22Rv1 (cell line): ENCODE measurements at regions not wholly inside any gene's neighbourhood (a gene's known extent, or its start where the extent isn't known, plus 50 kb on each side); places are given as distances from the start of the nearest gene placed in this dataset.

Experiments used
- H3K27ac ChIP-seq: fragments of 450-650 bp; 2 replicates; pipeline ENCODE4 v1.5.1; 2017
- ZFX ChIP-seq: fragments of 450-650 bp; IDR thresholded peaks from 2 replicates; pipeline ENCODE4 v1.6.1; 2017; ENCODE audit warnings: antibody characterized with exemption, borderline replicate concordance
- TF ChIP-seq, protein P1 (sequence below): fragments of 450-650 bp; IDR thresholded peaks from 2 replicates; pipeline ENCODE4 v1.5.1; 2017; ENCODE audit warnings: mild to moderate bottlenecking

DNA sequence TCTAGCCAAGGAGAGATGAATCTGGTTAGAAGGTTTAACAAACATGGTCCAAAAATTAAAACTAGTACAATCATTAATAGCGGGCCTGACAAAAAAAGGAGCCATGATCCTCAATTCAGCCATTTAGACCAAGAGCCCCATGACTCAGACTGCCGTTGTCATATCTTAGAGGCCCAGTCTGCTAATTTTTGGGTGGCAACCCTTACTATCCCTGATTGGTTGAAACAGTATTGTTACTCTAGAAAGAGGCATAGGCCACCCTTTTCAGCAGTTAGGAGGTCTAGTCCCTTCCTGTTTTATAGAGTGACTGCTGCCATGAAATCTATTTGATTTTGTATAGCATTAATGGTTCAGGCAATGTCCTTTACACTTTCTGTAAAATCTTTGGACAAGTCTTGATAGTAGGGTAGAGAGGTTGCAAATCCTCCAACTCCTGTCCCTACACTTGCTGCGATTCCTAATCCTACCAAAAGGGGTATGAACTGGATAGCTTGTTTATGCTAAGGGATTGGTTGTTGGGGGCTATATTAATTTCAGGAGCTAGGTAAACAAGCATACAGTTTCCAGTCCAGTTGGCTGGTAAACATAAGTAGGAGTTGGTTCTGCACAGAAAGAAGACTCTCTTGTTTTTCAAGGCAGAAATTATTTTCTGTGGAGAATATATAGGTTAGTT, 1056.3 kb upstream of the CNTN5 start:
- TF ChIP-seq, protein P1, sequence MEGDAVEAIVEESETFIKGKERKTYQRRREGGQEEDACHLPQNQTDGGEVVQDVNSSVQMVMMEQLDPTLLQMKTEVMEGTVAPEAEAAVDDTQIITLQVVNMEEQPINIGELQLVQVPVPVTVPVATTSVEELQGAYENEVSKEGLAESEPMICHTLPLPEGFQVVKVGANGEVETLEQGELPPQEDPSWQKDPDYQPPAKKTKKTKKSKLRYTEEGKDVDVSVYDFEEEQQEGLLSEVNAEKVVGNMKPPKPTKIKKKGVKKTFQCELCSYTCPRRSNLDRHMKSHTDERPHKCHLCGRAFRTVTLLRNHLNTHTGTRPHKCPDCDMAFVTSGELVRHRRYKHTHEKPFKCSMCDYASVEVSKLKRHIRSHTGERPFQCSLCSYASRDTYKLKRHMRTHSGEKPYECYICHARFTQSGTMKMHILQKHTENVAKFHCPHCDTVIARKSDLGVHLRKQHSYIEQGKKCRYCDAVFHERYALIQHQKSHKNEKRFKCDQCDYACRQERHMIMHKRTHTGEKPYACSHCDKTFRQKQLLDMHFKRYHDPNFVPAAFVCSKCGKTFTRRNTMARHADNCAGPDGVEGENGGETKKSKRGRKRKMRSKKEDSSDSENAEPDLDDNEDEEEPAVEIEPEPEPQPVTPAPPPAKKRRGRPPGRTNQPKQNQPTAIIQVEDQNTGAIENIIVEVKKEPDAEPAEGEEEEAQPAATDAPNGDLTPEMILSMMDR = no peak
- no peak for TF ChIP-seq ZFX
- no peak overlapping the region for H3K27ac ChIP-seq

DNA sequence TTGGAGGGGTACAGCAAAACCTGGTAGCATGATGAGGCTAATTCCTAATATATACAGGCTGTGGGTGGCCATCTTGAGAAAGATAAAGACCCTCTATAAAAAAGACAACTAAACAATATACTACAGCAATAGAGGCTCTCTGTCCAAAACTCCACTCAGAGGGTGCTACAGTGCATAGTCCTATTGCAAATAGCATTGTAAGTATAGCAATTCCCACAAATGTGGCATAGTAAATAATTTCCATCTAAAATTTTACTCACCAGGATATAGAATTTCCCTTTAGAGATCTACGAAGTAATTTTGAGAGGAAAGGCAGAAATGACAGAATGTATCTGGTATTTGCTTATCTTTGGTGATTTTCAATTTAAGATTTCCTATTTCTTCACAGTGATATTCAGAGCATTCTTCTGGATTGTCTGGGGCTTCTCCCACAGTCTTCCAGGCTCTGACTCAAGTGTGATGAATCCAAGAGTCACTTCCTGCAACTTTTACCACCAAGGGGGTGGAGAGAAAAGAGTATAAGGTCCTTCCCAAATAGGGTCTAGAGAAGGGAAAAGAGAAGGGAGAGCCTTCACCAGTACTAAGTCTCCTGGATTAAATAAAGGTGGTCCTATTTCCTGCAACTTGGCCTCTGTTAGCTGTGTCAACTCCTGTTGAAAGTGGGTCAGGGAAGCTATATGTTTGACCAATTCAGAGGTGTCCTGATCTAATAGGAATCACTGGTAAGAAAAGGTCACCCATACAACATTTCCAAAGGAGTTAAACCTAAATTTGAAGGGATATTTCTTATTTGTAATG, 1054.7 kb upstream of the CNTN5 start:
- TF ChIP-seq ZFX = no peak
- TF ChIP-seq, protein P1 = no peak
- no peak overlapping the region for H3K27ac ChIP-seq

DNA sequence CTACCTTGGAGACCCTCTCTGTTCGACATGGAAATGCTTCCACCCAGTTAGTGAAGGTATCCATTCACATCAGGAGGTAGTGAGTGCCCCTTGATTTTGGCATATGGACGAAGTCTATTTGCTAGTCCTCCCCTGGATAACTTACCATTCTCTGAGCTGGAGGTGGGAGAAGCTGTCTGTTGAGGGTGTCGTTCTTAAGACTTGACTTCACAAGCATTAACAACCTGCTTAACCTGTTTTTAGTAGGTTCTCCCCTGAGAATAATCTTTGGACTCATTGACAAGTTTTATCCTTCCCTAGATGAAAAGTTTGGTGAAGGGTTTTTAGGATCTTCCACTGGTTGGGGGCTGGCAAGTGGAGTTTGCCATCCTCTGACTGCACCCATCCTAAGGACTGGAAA, 1053.8 kb upstream of the CNTN5 start:
- H3K27ac ChIP-seq = no peak overlapping the region
- TF ChIP-seq, protein P1 = no peak
- no peak for TF ChIP-seq ZFX

DNA sequence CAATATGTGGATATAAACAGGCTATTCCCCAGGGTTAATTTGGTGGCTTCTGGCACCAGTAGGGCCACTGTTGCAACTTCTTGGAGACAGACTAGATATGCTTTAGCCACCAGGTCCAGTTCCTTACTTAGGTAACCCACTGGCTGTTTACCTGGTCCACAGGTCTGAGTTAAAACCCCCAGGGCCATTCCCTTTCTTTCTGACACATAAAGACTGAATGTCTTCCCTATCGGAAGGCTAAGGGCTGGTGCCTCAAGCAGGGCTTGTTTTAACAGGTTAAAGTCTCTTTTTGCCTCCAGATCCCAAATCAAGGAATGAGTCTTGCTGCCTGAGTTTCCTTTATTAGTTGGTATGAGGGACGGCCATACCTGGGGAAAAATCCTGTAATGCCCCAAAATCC, 1052.7 kb upstream of the CNTN5 start:
- TF ChIP-seq, protein P1 = no peak
- TF ChIP-seq ZFX = no peak
- H3K27ac ChIP-seq = no peak overlapping the region

DNA sequence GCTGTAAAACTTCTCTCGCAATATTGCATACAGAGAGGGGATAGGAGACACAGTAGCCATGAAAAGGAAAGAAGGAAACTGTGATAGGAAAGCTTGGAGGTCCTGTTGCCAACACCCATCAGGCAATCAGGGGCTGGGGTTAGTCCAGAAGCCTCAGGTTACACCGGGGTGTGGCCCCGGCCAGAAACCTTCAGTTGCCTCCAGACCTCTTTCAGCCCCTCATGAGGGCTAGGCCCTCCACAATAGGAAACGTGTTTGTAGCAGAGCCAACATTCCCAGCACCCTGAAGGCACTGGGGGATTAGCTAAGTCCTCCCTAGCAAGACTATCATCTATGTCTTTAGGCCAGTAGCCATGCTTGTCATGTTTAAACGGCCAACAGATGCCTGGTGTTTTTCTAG, 1048.0 kb upstream of the CNTN5 start:
- no peak overlapping the region for H3K27ac ChIP-seq
- no peak for TF ChIP-seq ZFX
- TF ChIP-seq, protein P1 = no peak

DNA sequence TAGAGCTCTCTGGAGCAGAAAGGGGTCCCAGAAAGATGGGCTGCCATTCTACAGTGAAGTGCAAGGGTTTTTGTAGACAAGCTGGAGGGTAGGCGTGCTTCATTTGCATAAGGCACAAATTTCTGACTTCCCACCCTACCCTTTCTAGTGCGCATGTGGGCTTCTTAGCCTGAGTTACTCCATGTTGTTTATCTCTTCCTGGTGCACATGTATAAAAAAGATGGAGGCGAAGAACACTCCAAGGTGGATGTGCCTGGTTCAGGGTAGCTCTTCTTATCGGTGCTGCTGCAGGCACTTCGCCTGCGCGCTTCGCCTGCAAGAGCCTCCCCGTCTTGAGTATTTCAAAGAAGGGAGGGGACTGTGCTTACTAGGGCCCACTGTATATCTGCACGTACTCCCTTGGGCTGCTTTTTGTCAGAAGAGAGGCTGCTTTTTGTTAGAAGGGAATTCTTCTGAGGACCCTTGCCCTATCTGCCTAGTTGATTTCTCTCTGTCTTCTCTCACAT, 1047.3 kb upstream of the CNTN5 start:
- TF ChIP-seq ZFX = no peak
- TF ChIP-seq, protein P1 = no peak
- H3K27ac ChIP-seq = no peak overlapping the region
